ENCODE measurements at regions not wholly inside any gene's neighbourhood (a gene's known extent, or its start where the extent isn't known, plus 50 kb on each side); places are given as distances from the start of the nearest gene placed in this dataset.

DNA sequence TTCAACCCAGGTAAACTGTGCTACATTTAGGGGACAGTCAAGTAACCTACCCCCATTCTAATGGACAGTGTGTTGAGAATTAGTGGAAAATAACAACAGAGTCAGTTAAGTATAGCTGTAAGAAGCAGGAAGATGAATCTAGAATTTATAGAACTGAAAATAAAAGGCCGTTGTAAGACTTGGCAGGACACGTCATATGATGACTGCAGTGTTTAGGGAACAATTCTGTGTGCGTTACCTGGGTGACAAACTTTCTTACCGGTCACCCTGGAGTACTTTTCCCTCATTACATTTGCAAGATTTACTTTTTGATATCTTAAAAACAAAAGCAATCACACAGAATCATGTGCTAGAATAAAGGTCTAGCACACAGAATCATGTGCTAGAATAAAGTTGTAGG lies 536.3 kb upstream of the ZNF717 start:
- TF ChIP-seq, protein P1, sequence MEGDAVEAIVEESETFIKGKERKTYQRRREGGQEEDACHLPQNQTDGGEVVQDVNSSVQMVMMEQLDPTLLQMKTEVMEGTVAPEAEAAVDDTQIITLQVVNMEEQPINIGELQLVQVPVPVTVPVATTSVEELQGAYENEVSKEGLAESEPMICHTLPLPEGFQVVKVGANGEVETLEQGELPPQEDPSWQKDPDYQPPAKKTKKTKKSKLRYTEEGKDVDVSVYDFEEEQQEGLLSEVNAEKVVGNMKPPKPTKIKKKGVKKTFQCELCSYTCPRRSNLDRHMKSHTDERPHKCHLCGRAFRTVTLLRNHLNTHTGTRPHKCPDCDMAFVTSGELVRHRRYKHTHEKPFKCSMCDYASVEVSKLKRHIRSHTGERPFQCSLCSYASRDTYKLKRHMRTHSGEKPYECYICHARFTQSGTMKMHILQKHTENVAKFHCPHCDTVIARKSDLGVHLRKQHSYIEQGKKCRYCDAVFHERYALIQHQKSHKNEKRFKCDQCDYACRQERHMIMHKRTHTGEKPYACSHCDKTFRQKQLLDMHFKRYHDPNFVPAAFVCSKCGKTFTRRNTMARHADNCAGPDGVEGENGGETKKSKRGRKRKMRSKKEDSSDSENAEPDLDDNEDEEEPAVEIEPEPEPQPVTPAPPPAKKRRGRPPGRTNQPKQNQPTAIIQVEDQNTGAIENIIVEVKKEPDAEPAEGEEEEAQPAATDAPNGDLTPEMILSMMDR (conservative IDR thresholded peaks at IDR 0.05; ENCODE audit: low read length): no peak
- TF ChIP-seq EZH2phosphoT487 (IDR thresholded peaks at IDR 0.05; ENCODE audit: borderline replicate concordance, low read depth, low read length): no peak
